H1 (cell line): ENCODE measurements at regions not wholly inside any gene's neighbourhood (a gene's known extent, or its start where the extent isn't known, plus 50 kb on each side); places are given as distances from the start of the nearest gene placed in this dataset.

ENCODE experiments used
- CTCF ChIA-PET: fragments of 300-600 bp; sonication (Branson Sonifier 250); formaldehyde crosslinking; loops from one replicate; lab custom pipeline; 2021; ENCODE audit not compliant: partially characterized antibody; lab: Charles Lee
- POLR2A ChIA-PET: fragments of 300-600 bp; sonication (Branson Sonifier 250); formaldehyde crosslinking; loops from one replicate; lab custom pipeline; 2021; ENCODE audit warnings: inconsistent platforms; ENCODE audit not compliant: partially characterized antibody; lab: Charles Lee
- DNase-seq, 2 experiments: peaks; one replicate each; pipeline versions ENCODE4 v3.0.0 to v3.0.0-alpha.2; 2010 to 2022; ENCODE audit warnings: low spot score in 2 of 2, low read depth in 1 of 2, mixed read lengths in 1 of 2
- FAIRE-seq: peaks from 2 replicates; lab custom pipeline; 2011; peaks lifted over from hg19 to GRCh38; lab: Jason Lieb, UNC
- H2AFZ ChIP-seq: 2 replicates; pipeline ENCODE4 v1.8.1; 2012; ENCODE audit warnings: low read length, inconsistent platforms
- H2AK5ac ChIP-seq: 2 replicates; pipeline ENCODE4 v1.6.1; 2013; ENCODE audit warnings: low read depth, low read length
- H2BK120ac ChIP-seq: replicated peaks from 2 replicates; pipeline ENCODE3; 2013; ENCODE audit warnings: low read depth, low read length, inconsistent platforms
- H2BK12ac ChIP-seq: 2 replicates; pipeline ENCODE4 v1.6.1; 2013; ENCODE audit warnings: low read depth, low read length
- H2BK15ac ChIP-seq: 2 replicates; pipeline ENCODE4 v1.6.1; 2013; ENCODE audit warnings: low read length
- H2BK20ac ChIP-seq: 2 replicates; pipeline ENCODE4 v1.6.1; 2013; ENCODE audit warnings: low read length
- H2BK5ac ChIP-seq: 2 replicates; pipeline ENCODE4 v1.6.1; 2013; ENCODE audit warnings: low read depth, low read length
- H3K14ac ChIP-seq: 2 replicates; pipeline ENCODE4 v1.6.1; 2013; ENCODE audit warnings: inconsistent platforms; ENCODE audit not compliant: insufficient read length
- H3K18ac ChIP-seq: 2 replicates; pipeline ENCODE4 v1.6.1; 2013; ENCODE audit warnings: low read length; ENCODE audit errors: extremely low read depth
- H3K23ac ChIP-seq: 2 replicates; pipeline ENCODE4 v1.6.1; 2013; ENCODE audit warnings: inconsistent platforms; ENCODE audit not compliant: insufficient read length
- H3K23me2 ChIP-seq: 2 replicates; pipeline ENCODE4 v1.6.1; 2013; ENCODE audit warnings: low read depth, low read length
- H3K27ac ChIP-seq: 2 replicates; pipeline ENCODE4 v1.6.1; 2011; ENCODE audit warnings: low read depth, low read length, inconsistent platforms
- H3K27me3 ChIP-seq, 4 experiments: replicated peaks in 1 of 4; 1 replicate in 1 of 4; 2 replicates in 3 of 4; pipeline versions ENCODE4 v1.6.1 to v1.8.1; 2011 to 2013; ENCODE audit warnings: low read length in 3 of 4, mild to moderate bottlenecking in 3 of 4, inconsistent platforms in 2 of 4, mixed read lengths in 2 of 4, moderate library complexity in 1 of 4; ENCODE audit not compliant: control insufficient read depth in 3 of 4, insufficient read depth in 3 of 4; ENCODE audit errors: extremely low read depth in 1 of 4
- H3K36me3 ChIP-seq, 4 experiments: 2 replicates each; pipeline versions ENCODE4 v1.6.1 to v1.8.1; 2011 to 2013; ENCODE audit warnings: mild to moderate bottlenecking in 4 of 4, low read length in 3 of 4, moderate library complexity in 2 of 4, control low read depth in 1 of 4, inconsistent platforms in 1 of 4; ENCODE audit not compliant: insufficient read depth in 4 of 4, control insufficient read depth in 2 of 4
- H3K4ac ChIP-seq: replicated peaks from 2 replicates; pipeline ENCODE3; 2013; ENCODE audit warnings: low read length, low read depth, mixed read lengths, inconsistent platforms; ENCODE audit not compliant: insufficient read length
- H3K4me1 ChIP-seq, 4 experiments: replicated peaks in 1 of 4; 1 replicate in 1 of 4; 2 replicates in 3 of 4; pipeline versions ENCODE4 v1.6.1 to v1.8.1; 2011 to 2013; ENCODE audit warnings: low read length in 3 of 4, inconsistent platforms in 2 of 4, mixed read lengths in 1 of 4; ENCODE audit not compliant: insufficient read depth in 4 of 4, control insufficient read depth in 3 of 4
- H3K4me2 ChIP-seq, 2 experiments: 2 replicates each; pipeline versions ENCODE4 v1.6.1 to v1.8.1; 2011 to 2013; ENCODE audit warnings: low read depth in 2 of 2, low read length in 2 of 2, control low read depth in 1 of 2, inconsistent platforms in 1 of 2, mild to moderate bottlenecking in 1 of 2; ENCODE audit not compliant: insufficient read depth in 1 of 2
- H3K4me3 ChIP-seq, 4 experiments: fragments of 200-600, 300-600 bp in 1 of 4; sonication (generic), shearing (Covaris generic), sonication (Bioruptor Twin) in 1 of 4; 2 replicates each; pipeline versions ENCODE4 v1.5.1 to v1.8.1; 2011 to 2016; ENCODE audit warnings: low read length in 4 of 4, low read depth in 3 of 4, control low read depth in 2 of 4, inconsistent platforms in 2 of 4, mild to moderate bottlenecking in 2 of 4, mixed read lengths in 1 of 4, moderate library complexity in 1 of 4; ENCODE audit not compliant: insufficient read depth in 2 of 4; ENCODE audit errors: extremely low read depth in 1 of 4
- H3K56ac ChIP-seq: replicated peaks from 2 replicates; pipeline ENCODE3; 2013; ENCODE audit warnings: low read depth, mild to moderate bottlenecking, mixed read lengths, low read length, inconsistent platforms; ENCODE audit not compliant: insufficient read length
- H3K79me1 ChIP-seq: 2 replicates; pipeline ENCODE4 v1.6.1; 2013; ENCODE audit warnings: low read depth, low read length, control low read depth
- H3K79me2 ChIP-seq, 2 experiments: 2 replicates each; pipeline versions ENCODE4 v1.6.1 to v1.8.1; 2012 to 2013; ENCODE audit warnings: low read length in 2 of 2, mild to moderate bottlenecking in 2 of 2, inconsistent platforms in 1 of 2; ENCODE audit not compliant: insufficient read depth in 2 of 2, control insufficient read depth in 1 of 2
- H3K9ac ChIP-seq, 4 experiments: replicated peaks in 1 of 4; 1 replicate in 1 of 4; 2 replicates in 3 of 4; pipeline versions ENCODE4 v1.6.1 to v1.8.1; 2011 to 2013; ENCODE audit warnings: low read depth in 3 of 4, low read length in 3 of 4, control low read depth in 2 of 4, mild to moderate bottlenecking in 2 of 4, moderate library complexity in 2 of 4, inconsistent platforms in 1 of 4; ENCODE audit errors: extremely low read depth in 1 of 4
- H3K9me3 ChIP-seq, 2 experiments: 2 replicates each; pipeline versions ENCODE4 v1.6.1 to v1.8.1; 2012 to 2013; ENCODE audit warnings: mild to moderate bottlenecking in 2 of 2, moderate library complexity in 2 of 2, control low read depth in 1 of 2, inconsistent platforms in 1 of 2, low read depth in 1 of 2, low read length in 1 of 2, mixed read lengths in 1 of 2; ENCODE audit not compliant: insufficient read depth in 2 of 2
- H4K20me1 ChIP-seq, 2 experiments: replicated peaks in 1 of 2; 2 replicates each; pipeline versions ENCODE3 to v1.8.1; 2011 to 2013; ENCODE audit warnings: inconsistent platforms in 2 of 2, low read length in 2 of 2, mild to moderate bottlenecking in 1 of 2; ENCODE audit not compliant: insufficient read depth in 2 of 2, control insufficient read depth in 1 of 2
- H4K5ac ChIP-seq: 2 replicates; pipeline ENCODE4 v1.6.1; 2013; ENCODE audit warnings: low read length, low read depth, mixed read lengths, inconsistent platforms; ENCODE audit not compliant: insufficient read length
- H4K8ac ChIP-seq: 2 replicates; pipeline ENCODE4 v1.8.0; 2013; ENCODE audit warnings: mild to moderate bottlenecking, moderate library complexity, low read length, inconsistent platforms; ENCODE audit not compliant: insufficient read depth; ENCODE audit errors: extremely low read depth
- H4K91ac ChIP-seq: replicated peaks from 2 replicates; pipeline ENCODE3; 2013; ENCODE audit warnings: low read length, mixed read lengths, inconsistent platforms; ENCODE audit not compliant: insufficient read length
- JUND ChIP-seq: IDR thresholded peaks from 2 replicates; pipeline ENCODE4 v1.6.1; 2011; ENCODE audit warnings: mild to moderate bottlenecking, improper control_type of control experiment, low read length
- KDM4A ChIP-seq: IDR thresholded peaks from one replicate; pipeline ENCODE4 v1.7.1; 2012; ENCODE audit warnings: low read depth, mild to moderate bottlenecking, moderate library complexity, low read length, inconsistent platforms; ENCODE audit not compliant: severe bottlenecking
- RFX5 ChIP-seq: IDR thresholded peaks from 2 replicates; pipeline ENCODE4 v1.6.1; 2011; ENCODE audit warnings: low read depth, low read length, improper control_type of control experiment, borderline replicate concordance
- RNF2 ChIP-seq: fragments of 200-900, 300-1000 bp; sonication (generic); IDR thresholded peaks from 2 replicates; pipeline ENCODE4 v1.7.1; 2016; ENCODE audit warnings: borderline replicate concordance, low read depth, mild to moderate bottlenecking, antibody characterized with exemption, low read length; ENCODE audit not compliant: poor library complexity, severe bottlenecking; ENCODE audit errors: missing control alignments
- TCF12 ChIP-seq: IDR thresholded peaks from 2 replicates; pipeline ENCODE4 v1.6.1; 2011; ENCODE audit warnings: low read depth, mild to moderate bottlenecking, low read length
- ZNF274 ChIP-seq: IDR thresholded peaks from 2 replicates; pipeline ENCODE4 v1.7.0; 2012; ENCODE audit warnings: low read length, borderline replicate concordance; ENCODE audit errors: extremely low read depth
- WGBS, 2 experiments: shearing (Covaris generic) in 1 of 2; methylation state at CpG; one replicate each; pipeline versions ENCODE4 v1.1.6 to v1.1.7; 2013 to 2015; ENCODE audit warnings: low lambda C conversion rate in 2 of 2, mixed read lengths in 2 of 2, inconsistent platforms in 1 of 2, low coverage in 1 of 2, missing lambda C conversion rate in 1 of 2; ENCODE audit not compliant: insufficient replicate concordance in 2 of 2, insufficient coverage in 1 of 2, insufficient read length in 1 of 2; ENCODE audit errors: extremely low coverage in 1 of 2, missing lambda C conversion rate in 1 of 2; 5-methylcytosine and 5-hydroxymethylcytosine counted together
- TF ChIP-seq, protein P1 (sequence below): IDR thresholded peaks from 2 replicates; pipeline ENCODE4 v1.6.1; 2012; ENCODE audit warnings: low read length, inconsistent platforms
- TF ChIP-seq, protein P2 (sequence below): IDR thresholded peaks from 2 replicates; pipeline ENCODE4 v1.6.1; 2011; ENCODE audit warnings: low read length, improper control_type of control experiment

DNA sequence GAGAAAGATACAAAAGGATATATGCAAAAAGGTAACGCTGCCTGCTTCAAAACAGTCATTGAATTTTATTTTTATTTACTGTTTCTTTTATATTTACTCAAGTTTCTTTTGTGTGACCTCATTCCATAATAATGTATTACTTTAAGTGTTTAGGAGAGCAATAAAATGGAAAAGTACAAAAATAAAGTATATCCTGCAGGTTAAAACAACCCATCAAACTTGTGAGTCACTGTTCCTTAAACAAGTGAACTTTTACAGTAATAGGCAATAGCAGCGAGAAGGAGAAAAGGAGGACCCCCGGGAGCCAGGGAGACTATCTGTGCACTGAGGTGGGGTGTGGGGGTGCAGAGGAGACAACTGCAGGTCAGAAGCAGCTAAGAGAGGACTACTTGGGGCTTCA lies 124.5 kb downstream of the EN1 start:
- H4K20me1 ChIP-seq: no peaks in the 10 kb centered on the region
- H3K36me3 ChIP-seq: no peaks in the 10 kb centered on the region
- no peak overlapping the region for H4K91ac ChIP-seq
- no peak overlapping the region for H3K9ac ChIP-seq
- no peak overlapping the region for H3K4me3 ChIP-seq
- no peak overlapping the region for H2BK5ac ChIP-seq
- no peak overlapping the region for H2AFZ ChIP-seq
- H4K5ac ChIP-seq: no peak overlapping the region
- TF ChIP-seq RNF2 (no peak), TCF12 (no peak), JUND (no peak), ZNF274 (no peak), RFX5 (no peak), KDM4A (no peak)
- TF ChIP-seq, protein P1, sequence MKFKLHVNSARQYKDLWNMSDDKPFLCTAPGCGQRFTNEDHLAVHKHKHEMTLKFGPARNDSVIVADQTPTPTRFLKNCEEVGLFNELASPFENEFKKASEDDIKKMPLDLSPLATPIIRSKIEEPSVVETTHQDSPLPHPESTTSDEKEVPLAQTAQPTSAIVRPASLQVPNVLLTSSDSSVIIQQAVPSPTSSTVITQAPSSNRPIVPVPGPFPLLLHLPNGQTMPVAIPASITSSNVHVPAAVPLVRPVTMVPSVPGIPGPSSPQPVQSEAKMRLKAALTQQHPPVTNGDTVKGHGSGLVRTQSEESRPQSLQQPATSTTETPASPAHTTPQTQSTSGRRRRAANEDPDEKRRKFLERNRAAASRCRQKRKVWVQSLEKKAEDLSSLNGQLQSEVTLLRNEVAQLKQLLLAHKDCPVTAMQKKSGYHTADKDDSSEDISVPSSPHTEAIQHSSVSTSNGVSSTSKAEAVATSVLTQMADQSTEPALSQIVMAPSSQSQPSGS: no peak
- TF ChIP-seq, protein P2, sequence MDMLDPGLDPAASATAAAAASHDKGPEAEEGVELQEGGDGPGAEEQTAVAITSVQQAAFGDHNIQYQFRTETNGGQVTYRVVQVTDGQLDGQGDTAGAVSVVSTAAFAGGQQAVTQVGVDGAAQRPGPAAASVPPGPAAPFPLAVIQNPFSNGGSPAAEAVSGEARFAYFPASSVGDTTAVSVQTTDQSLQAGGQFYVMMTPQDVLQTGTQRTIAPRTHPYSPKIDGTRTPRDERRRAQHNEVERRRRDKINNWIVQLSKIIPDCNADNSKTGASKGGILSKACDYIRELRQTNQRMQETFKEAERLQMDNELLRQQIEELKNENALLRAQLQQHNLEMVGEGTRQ: no peak
- H3K56ac ChIP-seq: no peak overlapping the region
- no peak overlapping the region for H2BK120ac ChIP-seq
- no peak for DNase-seq
- POLR2A ChIA-PET: no interaction called here
- H3K18ac ChIP-seq: no peak overlapping the region
- H4K8ac ChIP-seq: no peak overlapping the region
- no peak overlapping the region for H3K4ac ChIP-seq
- no peaks in the 10 kb centered on the region for H3K4me1 ChIP-seq
- no peak overlapping the region for H3K23ac ChIP-seq
- no peak overlapping the region for H2BK15ac ChIP-seq
- H3K9me3 ChIP-seq: 0 out of 4 replicates have a peak, but pooled peaks cover 1 to 8% of the 10 kb centered on the region in 2 experiments
- H2BK20ac ChIP-seq: no peak overlapping the region
- CTCF ChIA-PET: interaction anchor here (0.7 to 1.7 kb wide), 4 partner anchors 10 to 179 kb away, joined by 3 to 5 read pairs (median 3); no protein-coding TSS in a partner anchor
- H3K27me3 ChIP-seq: no peaks in the 10 kb centered on the region
- no peaks in the 10 kb centered on the region for H3K79me2 ChIP-seq
- no peak overlapping the region for H3K14ac ChIP-seq
- H3K4me2 ChIP-seq: no peak overlapping the region
- H3K23me2 ChIP-seq: peaks cover 2% of the 10 kb centered on the region; the same call in 1 of the 2 replicates
- no peak for FAIRE-seq
- H3K79me1 ChIP-seq: no peaks in the 10 kb centered on the region
- no peak overlapping the region for H3K27ac ChIP-seq
- H2BK12ac ChIP-seq: no peak overlapping the region
- H2AK5ac ChIP-seq: no peak overlapping the region
- 89% methylated on average over 3 of the region's 3 CpGs; no CpG with 5 or more reads in 1 of the 2 experiments for WGBS, 2 experiments
